ENCODE measurements at regions not wholly inside any gene's neighbourhood (a gene's known extent, or its start where the extent isn't known, plus 50 kb on each side); places are given as distances from the start of the nearest gene placed in this dataset.
"Not testable (repeated sequence)": the region's sequence is repeated elsewhere in the genome, so short reads cannot be mapped to it uniquely, and the experiment has no call there.

- Mint-ChIP-seq H3K27ac (no peak overlapping the region), H3K4me3 (no peak overlapping the region), H3K36me3 (ENCODE audit: low read depth) (no peaks in the 10 kb centered on the region), H3K27me3 (peaks cover 49% of the 10 kb centered on the region), H3K9me3 (no peaks in the 10 kb centered on the region), H3K4me1 (peaks cover 2% of the 10 kb centered on the region)
- POLR2A ChIA-PET, result no interaction called here
- DNase-seq, result no peak
- CTCF ChIA-PET, result interaction anchor here (1.1 to 3.6 kb wide), 2 partner anchors 11 to 181 kb away, joined by 3 to 18 read pairs; no protein-coding TSS in a partner anchor
These were observed 51.2 kb upstream of the LBX1 start for GRCh38 chr10:101280511-101280910.

- peaks cover 50% of the 10 kb centered on the region for H3K27me3 Mint-ChIP-seq
- CTCF ChIA-PET, result interaction anchor here (1.1 to 3.6 kb wide), 2 partner anchors 11 to 181 kb away, joined by 3 to 18 read pairs; no protein-coding TSS in a partner anchor
- DNase-seq; H3K4me3 Mint-ChIP-seq; POLR2A ChIA-PET; H3K36me3 Mint-ChIP-seq (ENCODE audit: low read depth); H3K4me1 Mint-ChIP-seq; H3K27ac Mint-ChIP-seq; H3K9me3 Mint-ChIP-seq: not testable (repeated sequence)
These were observed 51.7 kb upstream of the LBX1 start for GRCh38 chr10:101280921-101281320.

GRCh38 chr10:101282947-101283346 lies 53.7 kb upstream of the LBX1 start:
- Mint-ChIP-seq H3K4me1 (peaks cover 2% of the 10 kb centered on the region), H3K27me3 (peaks cover 68% of the 10 kb centered on the region), H3K27ac (no peak overlapping the region), H3K4me3 (no peak overlapping the region), H3K36me3 (ENCODE audit: low read depth) (no peaks in the 10 kb centered on the region), H3K9me3 (no peaks in the 10 kb centered on the region)
- ChIA-PET CTCF (interaction anchor here (1.4 to 1.6 kb wide), 2 partner anchors 9 to 12 kb away, joined by 3 to 5 read pairs; no protein-coding TSS in a partner anchor), POLR2A (interaction anchor here (0.5 kb wide), 1 partner anchor 25 kb away, joined by 4 read pairs; no protein-coding TSS in a partner anchor)
- DNase-seq, result no peak

GRCh38 chr10:101283762-101284100 lies 54.5 kb upstream of the LBX1 start:
- H3K9me3 Mint-ChIP-seq, result no peaks in the 10 kb centered on the region
- no peak for DNase-seq
- H3K27me3 Mint-ChIP-seq, result peaks cover 73% of the 10 kb centered on the region
- H3K36me3 Mint-ChIP-seq (ENCODE audit: low read depth), result no peaks in the 10 kb centered on the region
- no peak overlapping the region for H3K27ac Mint-ChIP-seq
- CTCF ChIA-PET, result interaction anchor here (0.6 to 1.3 kb wide), 2 partner anchors 70 to 498 kb away, joined by 3 read pairs; no protein-coding TSS in a partner anchor
- H3K4me1 Mint-ChIP-seq, result peaks cover 2% of the 10 kb centered on the region
- no peak overlapping the region for H3K4me3 Mint-ChIP-seq
- POLR2A ChIA-PET, result no interaction called here

- H3K4me3 Mint-ChIP-seq, result no peak overlapping the region
These were observed 55.0 kb upstream of the LBX1 start for GRCh38 chr10:101284101-101284743.

GRCh38 chr10:101284744-101285463 lies 55.6 kb upstream of the LBX1 start:
- POLR2A ChIA-PET, result no interaction called here
- DNase-seq, result no peak

More at GRCh38 chr10:101284101-101284743, 55.0 kb upstream of the LBX1 start:
- H3K4me1 Mint-ChIP-seq, result peaks cover 2% of the 10 kb centered on the region
- peaks cover 75% of the 10 kb centered on the region for H3K27me3 Mint-ChIP-seq
- H3K36me3 Mint-ChIP-seq (ENCODE audit: low read depth), result no peaks in the 10 kb centered on the region
- ChIA-PET CTCF (interaction anchor here (0.6 to 1.3 kb wide), 2 partner anchors 70 to 497 kb away, joined by 3 read pairs; no protein-coding TSS in a partner anchor), POLR2A (no interaction called here)
- no peaks in the 10 kb centered on the region for H3K9me3 Mint-ChIP-seq
- no peak for DNase-seq
- no peak overlapping the region for H3K27ac Mint-ChIP-seq

GRCh38 chr10:101285519-101286070 lies 56.3 kb upstream of the LBX1 start:
- Mint-ChIP-seq H3K27ac (no peak overlapping the region), H3K36me3 (ENCODE audit: low read depth) (no peaks in the 10 kb centered on the region), H3K4me3 (no peak overlapping the region), H3K27me3 (peaks cover 89% of the 10 kb centered on the region), H3K4me1 (peaks cover 2% of the 10 kb centered on the region), H3K9me3 (no peaks in the 10 kb centered on the region)
- no peak for DNase-seq
- CTCF ChIA-PET, result no interaction called here
- POLR2A ChIA-PET, result no interaction called here

More at GRCh38 chr10:101284744-101285463, 55.6 kb upstream of the LBX1 start:
- Mint-ChIP-seq H3K36me3 (ENCODE audit: low read depth) (no peaks in the 10 kb centered on the region), H3K27ac (no peak overlapping the region), H3K9me3 (no peaks in the 10 kb centered on the region), H3K4me1 (peaks cover 2% of the 10 kb centered on the region), H3K27me3 (peaks cover 82% of the 10 kb centered on the region), H3K4me3 (no peak overlapping the region)
- CTCF ChIA-PET, result interaction anchor here (1.3 kb wide), 1 partner anchor 71 kb away, joined by 3 read pairs; no protein-coding TSS in a partner anchor

- Mint-ChIP-seq H3K36me3 (ENCODE audit: low read depth) (no peaks in the 10 kb centered on the region), H3K9me3 (no peaks in the 10 kb centered on the region)
- POLR2A ChIA-PET, result no interaction called here
These were observed 57.2 kb upstream of the LBX1 start for GRCh38 chr10:101286248-101287046.

GRCh38 chr10:101287183-101287996 lies 58.1 kb upstream of the LBX1 start:
- Mint-ChIP-seq H3K27me3 (peaks cover 89% of the 10 kb centered on the region), H3K9me3 (no peaks in the 10 kb centered on the region), H3K27ac (no peak overlapping the region), H3K4me1 (peaks cover 4% of the 10 kb centered on the region), H3K36me3 (ENCODE audit: low read depth) (no peaks in the 10 kb centered on the region), H3K4me3 (no peak overlapping the region)
- DNase-seq, result no peak
- ChIA-PET CTCF (no interaction called here), POLR2A (no interaction called here)

More at GRCh38 chr10:101286248-101287046, 57.2 kb upstream of the LBX1 start:
- Mint-ChIP-seq H3K4me1 (peaks cover 2% of the 10 kb centered on the region), H3K27me3 (peaks cover 92% of the 10 kb centered on the region), H3K4me3 (no peak overlapping the region), H3K27ac (no peak overlapping the region)
- CTCF ChIA-PET, result no interaction called here
- no peak for DNase-seq

GRCh38 chr10:101287997-101288635 lies 58.9 kb upstream of the LBX1 start:
- no peaks in the 10 kb centered on the region for H3K9me3 Mint-ChIP-seq
- H3K4me3 Mint-ChIP-seq, result no peak overlapping the region
- CTCF ChIA-PET, result interaction anchor here (1.0 kb wide), 1 partner anchor 50 kb away, joined by 3 read pairs; no protein-coding TSS in a partner anchor
- peaks cover 88% of the 10 kb centered on the region for H3K27me3 Mint-ChIP-seq
- POLR2A ChIA-PET, result no interaction called here
- DNase-seq, result no peak
- H3K36me3 Mint-ChIP-seq (ENCODE audit: low read depth), result no peaks in the 10 kb centered on the region
- no peak overlapping the region for H3K27ac Mint-ChIP-seq
- H3K4me1 Mint-ChIP-seq, result peaks cover 7% of the 10 kb centered on the region

GRCh38 chr10:101289541-101289940 lies 60.3 kb upstream of the LBX1 start:
- H3K36me3 Mint-ChIP-seq (ENCODE audit: low read depth), result no peaks in the 10 kb centered on the region
- ChIA-PET CTCF (interaction anchor here (1.0 to 4.3 kb wide), 5 partner anchors 11 to 76 kb away, joined by 3 to 18 read pairs (median 3); no protein-coding TSS in a partner anchor), POLR2A (no interaction called here)
- no peak overlapping the region for H3K4me3 Mint-ChIP-seq
- H3K4me1 Mint-ChIP-seq, result peaks cover 4% of the 10 kb centered on the region
- H3K27me3 Mint-ChIP-seq, result peaks cover 87% of the 10 kb centered on the region
- no peak overlapping the region for H3K27ac Mint-ChIP-seq
- no peak for DNase-seq
- H3K9me3 Mint-ChIP-seq, result no peaks in the 10 kb centered on the region
